GM23338 (cell line): ENCODE measurements at regions not wholly inside any gene's neighbourhood (a gene's known extent, or its start where the extent isn't known, plus 50 kb on each side); places are given as distances from the start of the nearest gene placed in this dataset.

Experiments used
- ATAC-seq: fragments of 200-7000 bp; cut with Tn5 transposase; 3 replicates; pipeline ENCODE4 v1.9.1; 2020
- DNase-seq: peaks from one replicate; pipeline ENCODE4 v3.0.0-alpha.2; 2015; ENCODE audit warnings: low spot score
- H2AFZ ChIP-seq: fragments of 200-600 bp; sonication (generic); 2 replicates; pipeline ENCODE4 v1.8.0; 2016; ENCODE audit warnings: antibody characterized with exemption, mild to moderate bottlenecking, moderate library complexity
- H3F3A ChIP-seq: fragments of 200-600 bp; sonication (generic); replicated peaks from 2 replicates; pipeline ENCODE4 v1.8.0; 2017; ENCODE audit warnings: antibody characterized with exemption, mixed run types, low read depth
- H3K27ac ChIP-seq: fragments of 200-600 bp; sonication (generic); 2 replicates; pipeline ENCODE4 v1.6.1; 2016; ENCODE audit warnings: low read depth
- H3K27me3 ChIP-seq: fragments of 200-600 bp; sonication (generic); 2 replicates; pipeline ENCODE4 v1.8.0; 2016; ENCODE audit warnings: mild to moderate bottlenecking, mixed run types, moderate library complexity; ENCODE audit not compliant: insufficient read depth
- H3K36me3 ChIP-seq: fragments of 200-600 bp; sonication (generic); 2 replicates; pipeline ENCODE4 v1.8.0; 2016; ENCODE audit warnings: mild to moderate bottlenecking; ENCODE audit not compliant: insufficient read depth
- H3K4me1 ChIP-seq: fragments of 200-600 bp; sonication (generic); 2 replicates; pipeline ENCODE4 v1.8.0; 2016; ENCODE audit warnings: mild to moderate bottlenecking, moderate library complexity; ENCODE audit not compliant: insufficient read depth
- H3K4me2 ChIP-seq: fragments of 200-600 bp; sonication (generic); 2 replicates; pipeline ENCODE4 v1.7.1; 2017; ENCODE audit warnings: mixed run types
- H3K4me3 ChIP-seq: fragments of 200-600 bp; sonication (generic); 2 replicates; pipeline ENCODE4 v1.6.1; 2016; ENCODE audit warnings: mixed run types
- H3K79me2 ChIP-seq: fragments of 200-600 bp; sonication (generic); replicated peaks from 2 replicates; pipeline ENCODE4 v1.8.0; 2017; ENCODE audit warnings: mild to moderate bottlenecking; ENCODE audit not compliant: insufficient read depth
- H3K9me2 ChIP-seq: fragments of 200-600 bp; sonication (generic); 2 replicates; pipeline ENCODE4 v1.8.0; 2017; ENCODE audit not compliant: insufficient read depth
- H4K20me1 ChIP-seq: fragments of 200-600 bp; sonication (generic); replicated peaks from 2 replicates; pipeline ENCODE4 v1.8.0; 2017; ENCODE audit warnings: mild to moderate bottlenecking; ENCODE audit not compliant: insufficient read depth
- H3K27ac Mint-ChIP-seq: 2 replicates; pipeline ENCODE4 v1.8.0; 2020; ENCODE audit warnings: inconsistent platforms, mild to moderate bottlenecking, moderate library complexity, mixed read lengths
- H3K27me3 Mint-ChIP-seq: 3 replicates; pipeline ENCODE4 v1.8.0; 2022; ENCODE audit warnings: low read depth, mild to moderate bottlenecking, moderate library complexity, mixed read lengths, inconsistent platforms; ENCODE audit not compliant: insufficient read depth, poor library complexity
- H3K36me3 Mint-ChIP-seq: 3 replicates; pipeline ENCODE4 v1.8.0; 2021; ENCODE audit warnings: low read depth, mild to moderate bottlenecking, inconsistent platforms, moderate library complexity, mixed read lengths
- H3K4me1 Mint-ChIP-seq: 3 replicates; pipeline ENCODE4 v1.8.0; 2020; ENCODE audit warnings: mild to moderate bottlenecking, inconsistent platforms, mixed read lengths
- H3K4me3 Mint-ChIP-seq: 3 replicates; pipeline ENCODE4 v1.8.0; 2021; ENCODE audit warnings: moderate library complexity, mild to moderate bottlenecking, inconsistent platforms, mixed read lengths
- H3K9me3 Mint-ChIP-seq: 3 replicates; pipeline ENCODE4 v1.8.0; 2020; ENCODE audit warnings: moderate library complexity, mild to moderate bottlenecking, inconsistent platforms, mixed read lengths
- EZH2 ChIP-seq: fragments of 200-600 bp; sonication (generic); IDR thresholded peaks from one replicate; pipeline ENCODE4 v1.8.0; 2017; ENCODE audit warnings: antibody characterized with exemption, mild to moderate bottlenecking, low read depth; ENCODE audit not compliant: unreplicated experiment
- EZH2phosphoT487 ChIP-seq: fragments of 200-600 bp; sonication (generic); IDR thresholded peaks from one replicate; pipeline ENCODE4 v1.8.1; 2018; ENCODE audit warnings: antibody characterized with exemption; ENCODE audit not compliant: unreplicated experiment
- JUNB ChIP-seq: IDR thresholded peaks from one replicate; pipeline ENCODE4 v1.6.1; 2016; ENCODE audit warnings: antibody characterized with exemption; ENCODE audit not compliant: unreplicated experiment
- NANOG ChIP-seq: IDR thresholded peaks from 2 replicates; pipeline ENCODE4 v1.6.1; 2016; ENCODE audit warnings: antibody characterized with exemption, borderline replicate concordance
- POLR2AphosphoS5 ChIP-seq: IDR thresholded peaks from 2 replicates; pipeline ENCODE4 v1.6.1; 2016; ENCODE audit warnings: antibody characterized with exemption, low read depth
- STAT1 ChIP-seq: IDR thresholded peaks from one replicate; pipeline ENCODE4 v1.6.1; 2016; ENCODE audit warnings: antibody characterized with exemption; ENCODE audit not compliant: unreplicated experiment
- ZNF114 ChIP-seq: fragments of 250-450 bp; sonication (Bioruptor Pico); IDR thresholded peaks from 2 replicates; pipeline ENCODE4 v1.5.0; 2020; ENCODE audit warnings: mild to moderate bottlenecking, moderate library complexity
- ZNF462 ChIP-seq: fragments of 250-450 bp; sonication (Bioruptor Pico); IDR thresholded peaks from 2 replicates; pipeline ENCODE4 v1.5.0; 2020; ENCODE audit warnings: mild to moderate bottlenecking, moderate library complexity
- TF ChIP-seq, protein P1 (sequence below): IDR thresholded peaks from 2 replicates; pipeline ENCODE4 v1.6.1; 2016; ENCODE audit warnings: antibody characterized with exemption

GRCh38 chr18:56188529-56189275 lies 449.7 kb downstream of the TXNL1 start (continued):
- no peak for TF ChIP-seq ZNF462 (CRISPR knock-in tag)
- TF ChIP-seq JUNB, result no peak
- no peak for TF ChIP-seq EZH2
- TF ChIP-seq EZH2phosphoT487, result no peak

DNA sequence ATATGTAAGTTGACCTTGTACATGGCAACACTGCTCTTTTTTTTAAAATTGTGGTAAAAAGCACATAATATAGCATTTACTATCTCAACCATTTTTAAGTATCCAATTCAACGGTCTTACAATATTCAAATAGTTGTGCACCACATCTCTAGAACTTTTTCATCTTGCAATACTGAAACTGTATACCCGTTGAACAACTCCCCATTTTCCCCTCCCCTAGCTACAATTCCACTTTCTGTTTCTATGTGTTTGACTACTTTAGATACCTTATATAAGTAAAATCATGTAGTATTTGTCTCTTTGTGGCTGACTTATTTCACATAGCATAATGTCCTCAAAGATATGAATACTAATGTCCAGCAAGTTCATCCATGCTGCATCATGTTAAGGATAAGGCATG lies 452.1 kb downstream of the TXNL1 start:
- no peaks in the 10 kb centered on the region for H3K27me3 Mint-ChIP-seq
- Histone ChIP-seq H3K9me2 (peaks cover 2% of the 10 kb centered on the region; the same call in 1 of the 2 replicates), H3K4me3 (no peak overlapping the region), H3K27me3 (no peaks in the 10 kb centered on the region), H3K36me3 (no peaks in the 10 kb centered on the region), H3K27ac (no peak overlapping the region), H2AFZ (no peak overlapping the region), H3K79me2 (no peaks in the 10 kb centered on the region), H3K4me2 (no peak overlapping the region), H4K20me1 (no peaks in the 10 kb centered on the region), H3F3A (no peaks in the 10 kb centered on the region), H3K4me1 (no peaks in the 10 kb centered on the region)
- peaks cover 3% of the 10 kb centered on the region; the same call in 1 of the 3 replicates for H3K36me3 Mint-ChIP-seq
- H3K4me1 Mint-ChIP-seq, result no peaks in the 10 kb centered on the region; the same call in 2 of the 3 replicates
- ATAC-seq (no peak), DNase-seq (no peak)
- no peak overlapping the region for H3K27ac Mint-ChIP-seq
- H3K9me3 Mint-ChIP-seq, result peaks cover 4% of the 10 kb centered on the region; the same call in 1 of the 3 replicates
- H3K4me3 Mint-ChIP-seq, result no peak overlapping the region
- TF ChIP-seq STAT1, result no peak
- no peak for TF ChIP-seq ZNF114 (CRISPR knock-in tag)
- TF ChIP-seq NANOG, result no peak
- TF ChIP-seq, protein P1, sequence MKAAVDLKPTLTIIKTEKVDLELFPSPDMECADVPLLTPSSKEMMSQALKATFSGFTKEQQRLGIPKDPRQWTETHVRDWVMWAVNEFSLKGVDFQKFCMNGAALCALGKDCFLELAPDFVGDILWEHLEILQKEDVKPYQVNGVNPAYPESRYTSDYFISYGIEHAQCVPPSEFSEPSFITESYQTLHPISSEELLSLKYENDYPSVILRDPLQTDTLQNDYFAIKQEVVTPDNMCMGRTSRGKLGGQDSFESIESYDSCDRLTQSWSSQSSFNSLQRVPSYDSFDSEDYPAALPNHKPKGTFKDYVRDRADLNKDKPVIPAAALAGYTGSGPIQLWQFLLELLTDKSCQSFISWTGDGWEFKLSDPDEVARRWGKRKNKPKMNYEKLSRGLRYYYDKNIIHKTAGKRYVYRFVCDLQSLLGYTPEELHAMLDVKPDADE, result no peak
- no peak for TF ChIP-seq POLR2AphosphoS5
- TF ChIP-seq ZNF462 (CRISPR knock-in tag), result no peak
